HG02885 (cell line): ENCODE measurements at regions not wholly inside any gene's neighbourhood (a gene's known extent, or its start where the extent isn't known, plus 50 kb on each side); places are given as distances from the start of the nearest gene placed in this dataset.

Source experiments
- ATAC-seq: cut with Tn5 transposase; IDR thresholded peaks from one replicate; pipeline ENCODE4 v1.9.1; 2021; ENCODE audit warnings: mild to moderate bottlenecking; ENCODE audit not compliant: unreplicated experiment, poor library complexity

- no peak for ATAC-seq
Measured at GRCh38 chr12:102781117-102781516, 135.9 kb downstream of the PAH start.

DNA sequence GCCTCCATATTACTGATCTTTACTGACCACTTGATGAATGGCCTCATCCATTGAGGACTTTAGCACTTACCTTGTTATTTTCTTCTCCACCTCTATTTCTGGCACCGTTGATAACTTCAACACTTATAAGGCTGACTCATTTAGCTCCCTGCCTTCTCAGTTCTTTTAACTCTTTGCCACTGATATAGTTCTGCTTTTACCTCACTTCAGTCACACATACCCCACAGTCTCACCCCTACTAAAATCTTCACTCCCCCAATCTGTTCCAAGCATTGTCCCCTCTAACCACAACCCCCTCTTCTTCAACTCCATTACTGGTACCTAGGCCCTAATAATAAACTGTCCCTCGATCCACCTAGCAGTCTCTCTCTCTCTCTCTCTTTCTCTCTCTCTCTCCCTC is 141.0 kb downstream of the PAH start:
- ATAC-seq, result peak; percentile 76

- no peak for ATAC-seq
Measured at GRCh38 chr12:102769323-102769916, 147.6 kb downstream of the PAH start.

DNA sequence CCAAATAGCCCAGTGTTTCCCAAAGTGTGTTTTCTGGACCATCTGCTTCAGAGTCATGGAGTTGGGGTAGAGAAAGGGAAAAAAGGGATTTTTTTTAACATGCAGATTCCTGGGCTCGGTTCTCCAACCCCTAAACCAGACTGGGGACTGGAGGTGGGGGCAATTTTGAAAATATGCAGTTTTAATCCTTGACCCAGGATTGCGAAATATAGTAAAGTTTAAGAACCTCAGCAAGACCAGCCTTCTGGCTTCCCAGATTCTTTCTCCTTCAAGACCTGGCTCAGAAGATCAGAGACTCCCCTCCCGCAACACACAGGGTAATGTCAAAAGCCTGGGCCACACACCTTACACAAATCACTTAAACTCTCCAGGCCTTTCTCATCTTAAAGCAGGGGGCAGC is 150.1 kb downstream of the PAH start:
- no peak for ATAC-seq

GRCh38 chr12:102765736-102766135 is 151.3 kb downstream of the PAH start:
- ATAC-seq, result no peak

- ATAC-seq, result no peak
Measured at GRCh38 chr12:102763471-102763870, 153.6 kb downstream of the PAH start.

- no peak for ATAC-seq
Measured at GRCh38 chr12:102763061-102763460, 154.0 kb downstream of the PAH start.

DNA sequence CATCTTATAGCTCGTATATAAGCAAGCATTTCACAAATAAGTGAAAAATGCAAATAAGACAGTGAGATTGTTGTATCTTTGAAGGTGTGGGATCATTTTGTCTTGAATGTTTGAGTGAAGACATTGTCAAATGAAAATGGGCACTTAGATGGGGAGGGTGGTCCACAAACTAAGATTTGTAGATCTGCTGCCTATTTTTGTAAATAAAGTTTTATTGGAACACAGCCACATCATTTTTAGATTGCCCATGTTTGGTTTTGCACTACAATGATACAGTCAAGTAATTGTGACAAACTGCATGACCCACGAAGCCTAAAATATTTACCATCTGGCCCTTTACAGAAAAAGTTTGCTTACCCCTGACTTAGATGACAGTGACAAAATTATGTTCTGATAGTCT is 156.7 kb downstream of the PAH start:
- ATAC-seq, result no peak

DNA sequence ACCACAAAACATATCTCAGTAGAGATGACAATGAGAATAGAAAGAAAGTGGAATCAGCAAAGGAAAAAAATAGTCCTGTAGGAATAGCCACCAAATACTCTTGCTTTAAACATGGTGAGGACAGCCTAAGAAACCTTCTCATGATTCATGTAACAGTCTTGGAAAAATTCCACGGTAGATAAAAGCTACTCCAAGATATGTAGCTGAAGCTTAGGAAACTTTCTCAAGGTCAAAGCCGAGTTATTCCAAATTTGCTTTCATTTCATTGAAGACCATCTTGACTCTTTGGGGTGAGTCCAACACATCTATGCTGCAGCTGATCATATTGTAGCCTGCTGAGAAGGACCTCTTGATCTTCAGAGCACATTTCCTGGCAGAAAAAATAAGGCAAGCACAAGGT is 157.6 kb downstream of the PAH start:
- no peak for ATAC-seq

DNA sequence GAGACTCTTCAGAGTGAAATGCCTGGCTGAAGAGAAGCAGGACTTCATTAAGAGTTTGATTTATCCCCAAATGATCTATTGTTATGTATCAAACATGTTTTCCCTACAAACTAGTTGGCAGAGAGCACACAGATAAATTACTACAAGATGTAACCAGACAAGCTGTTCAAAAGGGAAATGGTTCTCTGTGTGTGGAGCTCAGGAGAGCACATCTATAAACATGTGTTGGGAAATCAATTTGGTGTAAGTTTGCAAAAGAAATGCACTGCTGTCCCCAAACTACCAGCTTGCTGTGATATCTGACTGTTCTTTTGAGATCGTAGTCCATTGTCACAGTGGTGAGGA is 159.2 kb downstream of the PAH start:
- ATAC-seq, result no peak

GRCh38 chr12:102757154-102757881 is 159.7 kb downstream of the PAH start:
- no peak for ATAC-seq

DNA sequence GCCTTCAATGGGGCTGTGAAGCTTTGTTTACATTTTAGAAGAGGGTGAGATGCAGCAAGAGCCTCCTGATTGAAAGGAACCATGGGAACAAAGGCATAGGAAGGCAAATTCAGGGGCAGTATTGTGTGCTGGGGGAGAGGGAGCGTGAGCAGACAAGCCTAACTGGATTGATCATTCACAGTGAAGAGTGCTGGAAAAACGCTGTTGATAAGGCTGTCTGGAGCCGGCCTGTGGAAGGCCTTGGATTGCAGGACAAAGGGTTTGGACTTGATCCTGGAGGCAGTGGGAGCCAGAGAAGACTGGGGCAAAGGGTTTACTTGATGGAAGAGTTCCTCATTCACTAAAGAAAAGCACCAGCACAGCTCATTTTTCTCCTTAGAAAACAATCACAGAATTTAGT is 160.5 kb downstream of the PAH start:
- ATAC-seq, result no peak

GRCh38 chr12:102755266-102755665 is 161.8 kb downstream of the PAH start:
- ATAC-seq, result no peak

- no peak for ATAC-seq
Measured at GRCh38 chr12:102753802-102754201, 163.2 kb downstream of the PAH start.

GRCh38 chr12:102748704-102749103 is 168.3 kb downstream of the PAH start:
- no peak for ATAC-seq

DNA sequence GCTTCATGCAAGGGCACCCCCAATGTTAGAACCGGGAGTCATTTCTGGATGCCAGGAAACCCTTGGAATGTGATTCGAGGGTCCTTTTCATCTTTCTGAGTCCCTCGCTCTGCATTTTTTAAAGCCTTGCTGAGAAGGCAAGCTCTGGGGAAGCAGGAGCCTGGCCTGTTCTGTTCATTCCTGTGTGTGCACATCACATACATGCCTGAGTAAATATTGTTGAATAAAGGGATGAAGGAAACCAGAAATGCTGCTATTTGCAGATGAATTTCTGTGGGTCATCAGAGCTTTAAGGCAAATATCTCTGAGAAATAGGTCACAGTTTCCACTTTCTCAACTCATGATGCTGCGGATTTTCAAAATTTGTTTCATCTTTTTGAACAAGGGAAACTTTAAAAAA is 170.1 kb downstream of the PAH start:
- no peak for ATAC-seq

- no peak for ATAC-seq
Measured at GRCh38 chr12:102745971-102746600, 171.0 kb downstream of the PAH start.

DNA sequence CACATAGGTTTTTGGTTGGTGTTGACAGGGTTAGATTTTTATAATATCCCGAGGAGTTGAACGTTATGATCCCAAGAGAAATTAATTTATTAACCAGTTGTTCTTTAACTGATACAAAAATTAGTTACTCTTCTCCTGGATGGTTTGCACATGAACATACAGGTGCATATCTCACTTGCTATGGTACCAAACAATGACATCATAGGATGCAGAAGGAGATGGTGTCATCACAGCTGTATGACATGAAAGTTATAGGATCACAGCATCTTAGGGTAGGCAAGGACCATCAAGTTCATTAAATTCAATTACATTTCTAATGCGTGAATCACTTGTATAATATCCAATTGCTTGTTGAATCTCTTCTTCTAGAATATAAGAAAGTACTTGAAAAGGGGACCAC is 175.8 kb downstream of the PAH start:
- no peak for ATAC-seq

DNA sequence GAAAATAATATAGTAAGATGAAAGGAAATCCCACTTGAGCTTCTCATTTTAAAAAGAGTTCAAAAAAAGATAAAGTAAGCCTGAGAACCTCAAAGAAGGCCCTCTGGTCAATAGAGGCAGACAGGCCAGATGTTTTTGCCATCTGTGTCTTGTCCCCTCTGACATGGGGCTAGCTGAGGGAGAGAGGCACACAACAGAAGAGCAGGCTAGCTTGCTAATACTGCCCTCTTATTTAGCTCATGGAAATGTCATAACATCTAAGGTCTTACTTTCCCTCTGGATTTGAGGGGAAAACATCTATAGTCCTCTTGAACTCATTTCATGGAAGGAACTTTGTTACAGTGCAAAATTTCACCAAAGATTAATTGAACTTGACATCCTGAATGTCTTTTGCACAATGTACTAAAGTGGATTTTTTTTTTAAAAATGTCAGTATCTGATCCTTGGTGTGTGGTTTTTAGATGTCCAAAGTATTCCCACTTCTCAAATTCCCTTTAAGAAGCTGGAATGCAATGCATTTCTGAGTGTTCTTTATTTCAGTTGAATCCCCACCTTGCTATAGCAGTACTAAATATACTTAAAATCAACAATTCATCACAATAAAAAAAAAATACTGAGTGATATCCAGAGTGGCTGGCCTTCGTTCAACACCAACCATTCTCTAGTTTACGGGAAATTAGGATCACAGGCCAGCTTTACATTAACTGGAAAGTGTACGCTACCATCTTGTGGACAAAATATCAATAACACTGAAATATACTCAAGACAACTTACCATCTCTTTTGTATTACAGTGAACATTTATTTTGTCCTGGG is 176.7 kb downstream of the PAH start:
- ATAC-seq, result no peak

DNA sequence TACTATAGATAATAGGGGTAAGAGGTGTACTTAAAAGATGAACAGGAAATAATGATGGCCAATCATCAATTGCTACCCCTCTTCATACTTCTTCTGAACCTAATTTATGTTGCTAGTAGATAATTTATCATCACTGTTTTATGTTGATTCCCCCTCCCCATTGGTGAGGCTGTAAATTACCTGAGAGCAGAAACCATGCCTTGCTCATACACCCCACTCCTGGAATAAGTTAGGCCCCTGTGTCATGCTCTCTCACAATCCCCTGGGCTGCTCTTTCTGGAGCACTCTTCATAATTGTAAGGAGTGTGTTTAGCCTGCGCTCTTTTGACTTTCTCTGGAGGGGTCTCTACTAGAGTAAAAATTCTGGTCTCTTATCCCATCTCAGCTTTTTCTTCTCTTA is 180.7 kb downstream of the PAH start:
- ATAC-seq, result no peak

GRCh38 chr12:102735104-102735503 is 181.9 kb downstream of the PAH start:
- ATAC-seq, result peak; percentile 93
